H9 (cell line): ENCODE measurements at regions not wholly inside any gene's neighbourhood (a gene's known extent, or its start where the extent isn't known, plus 50 kb on each side); places are given as distances from the start of the nearest gene placed in this dataset.

Experiments
- DNase-seq: peaks from one replicate; pipeline ENCODE4 v3.0.0-alpha.2; 2017
- H2AFZ ChIP-seq: one replicate; pipeline ENCODE4 v1.6.1; 2013; ENCODE audit warnings: mild to moderate bottlenecking, low read length, control low read depth, moderate library complexity
- H2AK5ac ChIP-seq: 2 replicates; pipeline ENCODE4 v1.6.1; 2013; ENCODE audit warnings: low read length, control low read depth, mixed read lengths; ENCODE audit not compliant: insufficient read length
- H2BK120ac ChIP-seq: one replicate; pipeline ENCODE4 v1.6.1; 2013; ENCODE audit warnings: low read depth, mild to moderate bottlenecking, low read length, control low read depth, inconsistent platforms; ENCODE audit not compliant: poor library complexity, severe bottlenecking
- H2BK12ac ChIP-seq: 2 replicates; pipeline ENCODE4 v1.6.1; 2013; ENCODE audit warnings: low read length, control low read depth, mixed read lengths, low read depth; ENCODE audit not compliant: insufficient read length
- H2BK15ac ChIP-seq: 2 replicates; pipeline ENCODE4 v1.6.1; 2013; ENCODE audit warnings: low read depth, low read length, control low read depth
- H2BK20ac ChIP-seq: one replicate; pipeline ENCODE4 v1.6.1; 2013; ENCODE audit warnings: low read depth, mild to moderate bottlenecking, low read length, control low read depth, inconsistent platforms; ENCODE audit not compliant: poor library complexity, severe bottlenecking
- H2BK5ac ChIP-seq: 2 replicates; pipeline ENCODE4 v1.6.1; 2013; ENCODE audit warnings: low read length, control low read depth, mixed read lengths; ENCODE audit not compliant: insufficient read length
- H3K14ac ChIP-seq: 2 replicates; pipeline ENCODE4 v1.6.1; 2013; ENCODE audit warnings: low read length, control low read depth; ENCODE audit not compliant: insufficient read depth
- H3K18ac ChIP-seq: 2 replicates; pipeline ENCODE4 v1.6.1; 2013; ENCODE audit warnings: low read depth, mild to moderate bottlenecking, mixed read lengths, low read length, control low read depth; ENCODE audit not compliant: insufficient read length
- H3K23ac ChIP-seq: 2 replicates; pipeline ENCODE4 v1.6.1; 2013; ENCODE audit warnings: low read length, control low read depth, mixed read lengths, low read depth; ENCODE audit not compliant: insufficient read length
- H3K23me2 ChIP-seq: 2 replicates; pipeline ENCODE4 v1.6.1; 2013; ENCODE audit warnings: low read depth, mild to moderate bottlenecking, mixed read lengths, low read length, control low read depth; ENCODE audit not compliant: insufficient read length, poor library complexity, severe bottlenecking
- H3K27ac ChIP-seq: 2 replicates; pipeline ENCODE4 v1.5.1; 2013; ENCODE audit warnings: low read length, control low read depth, mixed read lengths, low read depth; ENCODE audit not compliant: insufficient read length
- H3K27me3 ChIP-seq: 2 replicates; pipeline ENCODE4 v1.6.1; 2013; ENCODE audit warnings: low read length, control low read depth, inconsistent platforms; ENCODE audit not compliant: insufficient read depth
- H3K4ac ChIP-seq: 2 replicates; pipeline ENCODE4 v1.6.1; 2013; ENCODE audit warnings: low read depth, mild to moderate bottlenecking, control low read depth, inconsistent platforms, low read length, moderate library complexity
- H3K4me1 ChIP-seq: 2 replicates; pipeline ENCODE4 v1.6.1; 2013; ENCODE audit warnings: low read length, control low read depth, inconsistent platforms; ENCODE audit not compliant: insufficient read depth
- H3K4me2 ChIP-seq: 2 replicates; pipeline ENCODE4 v1.6.1; 2013; ENCODE audit warnings: low read length, control low read depth, mixed read lengths; ENCODE audit not compliant: insufficient read length, insufficient read depth
- H3K56ac ChIP-seq: 2 replicates; pipeline ENCODE4 v1.6.1; 2013; ENCODE audit warnings: low read depth, mild to moderate bottlenecking, mixed read lengths, low read length, control low read depth; ENCODE audit not compliant: insufficient read length
- H3K79me1 ChIP-seq: 2 replicates; pipeline ENCODE4 v1.6.1; 2013; ENCODE audit warnings: low read depth, mild to moderate bottlenecking, moderate library complexity, low read length, control low read depth, inconsistent platforms; ENCODE audit not compliant: insufficient read depth, poor library complexity, severe bottlenecking
- H3K79me2 ChIP-seq: 2 replicates; pipeline ENCODE4 v1.6.1; 2013; ENCODE audit warnings: low read length, control low read depth, inconsistent platforms; ENCODE audit not compliant: insufficient read depth
- H3K9ac ChIP-seq: 2 replicates; pipeline ENCODE4 v1.6.1; 2013; ENCODE audit warnings: low read length, control low read depth, mixed read lengths; ENCODE audit not compliant: insufficient read length; ENCODE audit errors: extremely low read depth
- H3K9me3 ChIP-seq: one replicate; pipeline ENCODE4 v1.6.1; 2013; ENCODE audit warnings: low read depth, low read length, inconsistent platforms; ENCODE audit not compliant: control insufficient read depth
- H3T11ph ChIP-seq: one replicate; pipeline ENCODE4 v1.6.1; 2013; ENCODE audit warnings: mild to moderate bottlenecking, low read length, control low read depth, inconsistent platforms
- H4K20me1 ChIP-seq: one replicate; pipeline ENCODE4 v1.6.1; 2013; ENCODE audit not compliant: control insufficient read depth, insufficient read length, insufficient read depth
- H4K5ac ChIP-seq: 2 replicates; pipeline ENCODE4 v1.6.1; 2013; ENCODE audit warnings: low read depth, mild to moderate bottlenecking, mixed read lengths, low read length, control low read depth; ENCODE audit not compliant: insufficient read length
- H4K8ac ChIP-seq: replicated peaks from 2 replicates; pipeline ENCODE4 v1.6.1; 2013; ENCODE audit warnings: low read length, control low read depth, mixed read lengths, low read depth; ENCODE audit not compliant: insufficient read length
- H4K91ac ChIP-seq: 2 replicates; pipeline ENCODE4 v1.6.1; 2013; ENCODE audit warnings: low read depth, mild to moderate bottlenecking, moderate library complexity, mixed read lengths, low read length, control low read depth; ENCODE audit not compliant: insufficient read length
- H3K27ac Mint-ChIP-seq, 3 experiments: 2 replicates in 2 of 3; 3 replicates in 1 of 3; pipeline ENCODE4 v1.8.0; 2020 to 2021; ENCODE audit warnings: mixed read lengths in 3 of 3, mild to moderate bottlenecking in 1 of 3, moderate library complexity in 1 of 3
- H3K27me3 Mint-ChIP-seq: 2 replicates; pipeline ENCODE4 v1.8.0; 2021; ENCODE audit warnings: low read depth, mild to moderate bottlenecking, moderate library complexity, mixed read lengths
- H3K36me3 Mint-ChIP-seq, 3 experiments: 2 replicates in 2 of 3; 3 replicates in 1 of 3; pipeline ENCODE4 v1.8.0; 2020 to 2021; ENCODE audit warnings: low read depth in 3 of 3, mixed read lengths in 3 of 3; ENCODE audit not compliant: insufficient read depth in 1 of 3
- H3K4me1 Mint-ChIP-seq, 2 experiments: 2 replicates each; pipeline ENCODE4 v1.8.0; 2020; ENCODE audit warnings: mixed read lengths in 2 of 2
- H3K4me3 Mint-ChIP-seq, 2 experiments: 2 replicates in 1 of 2; 3 replicates in 1 of 2; pipeline ENCODE4 v1.8.0; 2020 to 2021; ENCODE audit warnings: mild to moderate bottlenecking in 2 of 2, mixed read lengths in 2 of 2, moderate library complexity in 1 of 2
- H3K9me3 Mint-ChIP-seq, 2 experiments: 2 replicates in 1 of 2; 3 replicates in 1 of 2; pipeline ENCODE4 v1.8.0; 2020; ENCODE audit warnings: mild to moderate bottlenecking in 2 of 2, mixed read lengths in 2 of 2, moderate library complexity in 1 of 2
- WGBS: extraction: QIAGEN DNeasy Blood & Tissue Kit; methylation state at CpG from one replicate; pipeline ENCODE4 v1.1.7; 2013; ENCODE audit warnings: missing lambda C conversion rate, low lambda C conversion rate, mixed read lengths; ENCODE audit not compliant: insufficient read length; ENCODE audit errors: extremely low coverage; 5-methylcytosine and 5-hydroxymethylcytosine counted together
- TF ChIP-seq, protein P1 (sequence below): fragments of 200-600 bp; sonication (generic); conservative IDR thresholded peaks from 3 replicates; pipeline ENCODE4 v1.8.0; 2021; ENCODE audit warnings: antibody characterized with exemption, mild to moderate bottlenecking

DNA sequence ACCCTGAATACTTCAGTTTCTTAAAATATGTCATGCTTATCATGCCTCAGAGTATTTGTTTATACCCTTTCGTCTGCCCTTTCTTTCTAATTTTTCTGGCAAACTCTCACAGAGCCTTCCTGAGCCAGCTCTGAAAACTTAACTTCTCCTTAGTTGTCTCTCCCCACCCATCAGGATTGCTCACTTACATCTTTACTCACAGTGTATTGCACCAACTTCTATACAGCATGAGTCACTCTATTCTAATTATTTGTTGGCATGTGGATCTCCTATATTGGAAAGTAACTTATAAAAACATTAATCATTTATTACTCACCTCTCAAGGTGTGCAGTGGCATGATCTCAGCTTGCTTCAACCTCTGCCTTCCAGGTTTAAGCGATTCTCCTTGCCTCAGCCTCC is 114.9 kb downstream of the FANCF start:
- Histone ChIP-seq H3T11ph (no peak overlapping the region), H3K23ac (no peak overlapping the region), H4K91ac (no peak overlapping the region), H2AFZ (no peak overlapping the region), H3K9me3 (no peaks in the 10 kb centered on the region), H4K8ac (no peak overlapping the region), H3K18ac (no peak overlapping the region), H2AK5ac (no peak overlapping the region), H3K4me1 (peaks cover 2% of the 10 kb centered on the region; the same call in 1 of the 2 replicates), H2BK12ac (no peak overlapping the region), H2BK15ac (no peak overlapping the region), H3K56ac (no peak overlapping the region), H4K5ac (no peak overlapping the region), H2BK5ac (no peak overlapping the region), H3K4ac (no peak overlapping the region), H3K79me1 (no peaks in the 10 kb centered on the region), H4K20me1 (no peaks in the 10 kb centered on the region), H3K14ac (no peak overlapping the region), H3K27ac (no peak overlapping the region), H3K23me2 (no peaks in the 10 kb centered on the region), H2BK120ac (no peak overlapping the region), H3K27me3 (no peaks in the 10 kb centered on the region), H3K4me2 (no peak overlapping the region), H3K9ac (no peak overlapping the region), H2BK20ac (no peak overlapping the region), H3K79me2 (no peaks in the 10 kb centered on the region)
- Mint-ChIP-seq H3K9me3 (no peaks in the 10 kb centered on the region), H3K27me3 (no peaks in the 10 kb centered on the region), H3K4me1 (peaks cover 14 to 21% of the 10 kb centered on the region in 2 experiments), H3K36me3 (no peaks in the 10 kb centered on the region), H3K27ac (no peak overlapping the region), H3K4me3 (no peak overlapping the region; a peak in 1 of 5 replicates)
- no peak for DNase-seq
- TF ChIP-seq, protein P1, sequence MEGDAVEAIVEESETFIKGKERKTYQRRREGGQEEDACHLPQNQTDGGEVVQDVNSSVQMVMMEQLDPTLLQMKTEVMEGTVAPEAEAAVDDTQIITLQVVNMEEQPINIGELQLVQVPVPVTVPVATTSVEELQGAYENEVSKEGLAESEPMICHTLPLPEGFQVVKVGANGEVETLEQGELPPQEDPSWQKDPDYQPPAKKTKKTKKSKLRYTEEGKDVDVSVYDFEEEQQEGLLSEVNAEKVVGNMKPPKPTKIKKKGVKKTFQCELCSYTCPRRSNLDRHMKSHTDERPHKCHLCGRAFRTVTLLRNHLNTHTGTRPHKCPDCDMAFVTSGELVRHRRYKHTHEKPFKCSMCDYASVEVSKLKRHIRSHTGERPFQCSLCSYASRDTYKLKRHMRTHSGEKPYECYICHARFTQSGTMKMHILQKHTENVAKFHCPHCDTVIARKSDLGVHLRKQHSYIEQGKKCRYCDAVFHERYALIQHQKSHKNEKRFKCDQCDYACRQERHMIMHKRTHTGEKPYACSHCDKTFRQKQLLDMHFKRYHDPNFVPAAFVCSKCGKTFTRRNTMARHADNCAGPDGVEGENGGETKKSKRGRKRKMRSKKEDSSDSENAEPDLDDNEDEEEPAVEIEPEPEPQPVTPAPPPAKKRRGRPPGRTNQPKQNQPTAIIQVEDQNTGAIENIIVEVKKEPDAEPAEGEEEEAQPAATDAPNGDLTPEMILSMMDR: no peak
- WGBS: no CpG with 5 or more reads among the region's 2 CpGs
